GM23338 (cell line): ENCODE measurements at regions not wholly inside any gene's neighbourhood (a gene's known extent, or its start where the extent isn't known, plus 50 kb on each side); places are given as distances from the start of the nearest gene placed in this dataset.

Experiments
- ATAC-seq: fragments of 200-7000 bp; cut with Tn5 transposase; 3 replicates; pipeline ENCODE4 v1.9.1; 2020
- DNase-seq: peaks from one replicate; pipeline ENCODE4 v3.0.0-alpha.2; 2015; ENCODE audit warnings: low spot score
- H2AFZ ChIP-seq: fragments of 200-600 bp; sonication (generic); 2 replicates; pipeline ENCODE4 v1.8.0; 2016; ENCODE audit warnings: antibody characterized with exemption, mild to moderate bottlenecking, moderate library complexity
- H3F3A ChIP-seq: fragments of 200-600 bp; sonication (generic); replicated peaks from 2 replicates; pipeline ENCODE4 v1.8.0; 2017; ENCODE audit warnings: antibody characterized with exemption, mixed run types, low read depth
- H3K27ac ChIP-seq: fragments of 200-600 bp; sonication (generic); 2 replicates; pipeline ENCODE4 v1.6.1; 2016; ENCODE audit warnings: low read depth
- H3K27me3 ChIP-seq: fragments of 200-600 bp; sonication (generic); 2 replicates; pipeline ENCODE4 v1.8.0; 2016; ENCODE audit warnings: mild to moderate bottlenecking, mixed run types, moderate library complexity; ENCODE audit not compliant: insufficient read depth
- H3K36me3 ChIP-seq: fragments of 200-600 bp; sonication (generic); 2 replicates; pipeline ENCODE4 v1.8.0; 2016; ENCODE audit warnings: mild to moderate bottlenecking; ENCODE audit not compliant: insufficient read depth
- H3K4me1 ChIP-seq: fragments of 200-600 bp; sonication (generic); 2 replicates; pipeline ENCODE4 v1.8.0; 2016; ENCODE audit warnings: mild to moderate bottlenecking, moderate library complexity; ENCODE audit not compliant: insufficient read depth
- H3K4me2 ChIP-seq: fragments of 200-600 bp; sonication (generic); 2 replicates; pipeline ENCODE4 v1.7.1; 2017; ENCODE audit warnings: mixed run types
- H3K4me3 ChIP-seq: fragments of 200-600 bp; sonication (generic); 2 replicates; pipeline ENCODE4 v1.6.1; 2016; ENCODE audit warnings: mixed run types
- H3K79me2 ChIP-seq: fragments of 200-600 bp; sonication (generic); replicated peaks from 2 replicates; pipeline ENCODE4 v1.8.0; 2017; ENCODE audit warnings: mild to moderate bottlenecking; ENCODE audit not compliant: insufficient read depth
- H3K9me2 ChIP-seq: fragments of 200-600 bp; sonication (generic); 2 replicates; pipeline ENCODE4 v1.8.0; 2017; ENCODE audit not compliant: insufficient read depth
- H4K20me1 ChIP-seq: fragments of 200-600 bp; sonication (generic); replicated peaks from 2 replicates; pipeline ENCODE4 v1.8.0; 2017; ENCODE audit warnings: mild to moderate bottlenecking; ENCODE audit not compliant: insufficient read depth
- H3K27ac Mint-ChIP-seq: 2 replicates; pipeline ENCODE4 v1.8.0; 2020; ENCODE audit warnings: inconsistent platforms, mild to moderate bottlenecking, moderate library complexity, mixed read lengths
- H3K27me3 Mint-ChIP-seq: 3 replicates; pipeline ENCODE4 v1.8.0; 2022; ENCODE audit warnings: low read depth, mild to moderate bottlenecking, moderate library complexity, mixed read lengths, inconsistent platforms; ENCODE audit not compliant: insufficient read depth, poor library complexity
- H3K36me3 Mint-ChIP-seq: 3 replicates; pipeline ENCODE4 v1.8.0; 2021; ENCODE audit warnings: low read depth, mild to moderate bottlenecking, inconsistent platforms, moderate library complexity, mixed read lengths
- H3K4me1 Mint-ChIP-seq: 3 replicates; pipeline ENCODE4 v1.8.0; 2020; ENCODE audit warnings: mild to moderate bottlenecking, inconsistent platforms, mixed read lengths
- H3K4me3 Mint-ChIP-seq: 3 replicates; pipeline ENCODE4 v1.8.0; 2021; ENCODE audit warnings: moderate library complexity, mild to moderate bottlenecking, inconsistent platforms, mixed read lengths
- H3K9me3 Mint-ChIP-seq: 3 replicates; pipeline ENCODE4 v1.8.0; 2020; ENCODE audit warnings: moderate library complexity, mild to moderate bottlenecking, inconsistent platforms, mixed read lengths
- CREB1 ChIP-seq: fragments of 250-450 bp; sonication (Bioruptor Pico); IDR thresholded peaks from 2 replicates; pipeline ENCODE4 v1.5.0; 2020; ENCODE audit warnings: low read depth, mild to moderate bottlenecking, moderate library complexity
- CTCF ChIP-seq, 2 experiments: fragments of 200-600 bp in 1 of 2; sonication (generic) in 1 of 2; conservative IDR thresholded peaks; 2 replicates each; pipeline versions ENCODE4 v1.5.1 to v1.6.1; 2016 to 2017; ENCODE audit warnings: antibody characterized with exemption in 2 of 2, low read depth in 2 of 2, mild to moderate bottlenecking in 2 of 2, moderate library complexity in 1 of 2
- EZH2 ChIP-seq: fragments of 200-600 bp; sonication (generic); IDR thresholded peaks from one replicate; pipeline ENCODE4 v1.8.0; 2017; ENCODE audit warnings: antibody characterized with exemption, mild to moderate bottlenecking, low read depth; ENCODE audit not compliant: unreplicated experiment
- JUNB ChIP-seq: IDR thresholded peaks from one replicate; pipeline ENCODE4 v1.6.1; 2016; ENCODE audit warnings: antibody characterized with exemption; ENCODE audit not compliant: unreplicated experiment
- NANOG ChIP-seq: IDR thresholded peaks from 2 replicates; pipeline ENCODE4 v1.6.1; 2016; ENCODE audit warnings: antibody characterized with exemption, borderline replicate concordance
- POLR2AphosphoS5 ChIP-seq: IDR thresholded peaks from 2 replicates; pipeline ENCODE4 v1.6.1; 2016; ENCODE audit warnings: antibody characterized with exemption, low read depth
- STAT1 ChIP-seq: IDR thresholded peaks from one replicate; pipeline ENCODE4 v1.6.1; 2016; ENCODE audit warnings: antibody characterized with exemption; ENCODE audit not compliant: unreplicated experiment
- ZNF114 ChIP-seq: fragments of 250-450 bp; sonication (Bioruptor Pico); IDR thresholded peaks from 2 replicates; pipeline ENCODE4 v1.5.0; 2020; ENCODE audit warnings: mild to moderate bottlenecking, moderate library complexity
- ZNF331 ChIP-seq: fragments of 250-450 bp; sonication (Bioruptor Pico); IDR thresholded peaks from 2 replicates; pipeline ENCODE4 v1.5.0; 2020; ENCODE audit warnings: low read depth, mild to moderate bottlenecking, moderate library complexity
- TF ChIP-seq, protein P1 (sequence below): fragments of 250-450 bp; sonication (Bioruptor Pico); IDR thresholded peaks from 2 replicates; pipeline ENCODE4 v1.5.0; 2020; ENCODE audit warnings: mild to moderate bottlenecking, moderate library complexity

DNA sequence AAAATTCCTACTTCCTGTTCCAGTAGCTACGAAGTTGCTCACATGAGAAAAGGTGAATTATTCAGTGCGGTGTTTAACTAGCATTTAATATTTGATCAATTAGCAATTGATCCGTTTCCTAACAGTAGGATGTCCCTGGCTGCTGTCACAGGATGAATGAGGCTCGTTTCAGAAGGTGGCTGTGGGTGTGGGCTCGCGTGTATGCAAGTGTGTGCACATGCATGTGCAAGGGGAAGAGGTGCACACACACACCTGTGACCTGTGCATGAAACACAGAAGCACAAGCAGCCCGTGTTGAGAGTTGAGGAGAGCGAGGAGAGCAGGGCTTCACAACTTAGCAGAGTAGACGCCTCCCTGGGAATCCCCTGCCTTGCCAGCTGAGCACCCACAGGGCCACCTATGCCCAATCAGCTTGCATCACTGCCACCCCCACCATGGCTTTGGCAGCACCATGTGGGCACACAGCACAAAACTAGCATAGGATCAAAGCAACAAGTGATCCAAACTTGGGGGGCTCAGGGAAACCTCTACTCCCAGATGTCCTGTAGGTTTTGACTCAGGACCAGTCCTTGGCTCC is 107.2 kb downstream of the C5orf15 start (continued):
- TF ChIP-seq, protein P1, sequence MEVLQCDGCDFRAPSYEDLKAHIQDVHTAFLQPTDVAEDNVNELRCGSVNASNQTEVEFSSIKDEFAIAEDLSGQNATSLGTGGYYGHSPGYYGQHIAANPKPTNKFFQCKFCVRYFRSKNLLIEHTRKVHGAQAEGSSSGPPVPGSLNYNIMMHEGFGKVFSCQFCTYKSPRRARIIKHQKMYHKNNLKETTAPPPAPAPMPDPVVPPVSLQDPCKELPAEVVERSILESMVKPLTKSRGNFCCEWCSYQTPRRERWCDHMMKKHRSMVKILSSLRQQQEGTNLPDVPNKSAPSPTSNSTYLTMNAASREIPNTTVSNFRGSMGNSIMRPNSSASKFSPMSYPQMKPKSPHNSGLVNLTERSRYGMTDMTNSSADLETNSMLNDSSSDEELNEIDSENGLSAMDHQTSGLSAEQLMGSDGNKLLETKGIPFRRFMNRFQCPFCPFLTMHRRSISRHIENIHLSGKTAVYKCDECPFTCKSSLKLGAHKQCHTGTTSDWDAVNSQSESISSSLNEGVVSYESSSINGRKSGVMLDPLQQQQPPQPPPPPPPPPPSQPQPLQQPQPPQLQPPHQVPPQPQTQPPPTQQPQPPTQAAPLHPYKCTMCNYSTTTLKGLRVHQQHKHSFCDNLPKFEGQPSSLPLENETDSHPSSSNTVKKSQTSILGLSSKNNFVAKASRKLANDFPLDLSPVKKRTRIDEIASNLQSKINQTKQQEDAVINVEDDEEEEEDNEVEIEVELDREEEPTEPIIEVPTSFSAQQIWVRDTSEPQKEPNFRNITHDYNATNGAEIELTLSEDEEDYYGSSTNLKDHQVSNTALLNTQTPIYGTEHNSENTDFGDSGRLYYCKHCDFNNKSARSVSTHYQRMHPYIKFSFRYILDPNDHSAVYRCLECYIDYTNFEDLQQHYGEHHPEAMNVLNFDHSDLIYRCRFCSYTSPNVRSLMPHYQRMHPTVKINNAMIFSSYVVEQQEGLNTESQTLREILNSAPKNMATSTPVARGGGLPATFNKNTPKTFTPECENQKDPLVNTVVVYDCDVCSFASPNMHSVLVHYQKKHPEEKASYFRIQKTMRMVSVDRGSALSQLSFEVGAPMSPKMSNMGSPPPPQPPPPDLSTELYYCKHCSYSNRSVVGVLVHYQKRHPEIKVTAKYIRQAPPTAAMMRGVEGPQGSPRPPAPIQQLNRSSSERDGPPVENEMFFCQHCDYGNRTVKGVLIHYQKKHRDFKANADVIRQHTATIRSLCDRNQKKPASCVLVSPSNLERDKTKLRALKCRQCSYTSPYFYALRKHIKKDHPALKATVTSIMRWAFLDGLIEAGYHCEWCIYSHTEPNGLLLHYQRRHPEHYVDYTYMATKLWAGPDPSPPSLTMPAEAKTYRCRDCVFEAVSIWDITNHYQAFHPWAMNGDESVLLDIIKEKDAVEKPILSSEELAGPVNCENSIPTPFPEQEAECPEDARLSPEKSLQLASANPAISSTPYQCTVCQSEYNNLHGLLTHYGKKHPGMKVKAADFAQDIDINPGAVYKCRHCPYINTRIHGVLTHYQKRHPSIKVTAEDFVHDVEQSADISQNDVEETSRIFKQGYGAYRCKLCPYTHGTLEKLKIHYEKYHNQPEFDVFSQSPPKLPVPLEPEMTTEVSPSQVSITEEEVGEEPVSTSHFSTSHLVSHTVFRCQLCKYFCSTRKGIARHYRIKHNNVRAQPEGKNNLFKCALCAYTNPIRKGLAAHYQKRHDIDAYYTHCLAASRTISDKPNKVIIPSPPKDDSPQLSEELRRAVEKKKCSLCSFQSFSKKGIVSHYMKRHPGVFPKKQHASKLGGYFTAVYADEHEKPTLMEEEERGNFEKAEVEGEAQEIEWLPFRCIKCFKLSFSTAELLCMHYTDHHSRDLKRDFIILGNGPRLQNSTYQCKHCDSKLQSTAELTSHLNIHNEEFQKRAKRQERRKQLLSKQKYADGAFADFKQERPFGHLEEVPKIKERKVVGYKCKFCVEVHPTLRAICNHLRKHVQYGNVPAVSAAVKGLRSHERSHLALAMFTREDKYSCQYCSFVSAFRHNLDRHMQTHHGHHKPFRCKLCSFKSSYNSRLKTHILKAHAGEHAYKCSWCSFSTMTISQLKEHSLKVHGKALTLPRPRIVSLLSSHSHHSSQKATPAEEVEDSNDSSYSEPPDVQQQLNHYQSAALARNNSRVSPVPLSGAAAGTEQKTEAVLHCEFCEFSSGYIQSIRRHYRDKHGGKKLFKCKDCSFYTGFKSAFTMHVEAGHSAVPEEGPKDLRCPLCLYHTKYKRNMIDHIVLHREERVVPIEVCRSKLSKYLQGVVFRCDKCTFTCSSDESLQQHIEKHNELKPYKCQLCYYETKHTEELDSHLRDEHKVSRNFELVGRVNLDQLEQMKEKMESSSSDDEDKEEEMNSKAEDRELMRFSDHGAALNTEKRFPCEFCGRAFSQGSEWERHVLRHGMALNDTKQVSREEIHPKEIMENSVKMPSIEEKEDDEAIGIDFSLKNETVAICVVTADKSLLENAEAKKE (CRISPR knock-in tag) = no peak
- TF ChIP-seq JUNB (no peak), CREB1 (CRISPR knock-in tag) (no peak), ZNF114 (CRISPR knock-in tag) (no peak), CTCF (conservative IDR thresholded peaks at IDR 0.05; ENCODE audit: low read depth in 2 of 2) (no peak)

GRCh38 chr5:133859073-133859472 is 109.4 kb downstream of the C5orf15 start:
- H3K27me3 ChIP-seq = no peaks in the 10 kb centered on the region
- H3K79me2 ChIP-seq = no peaks in the 10 kb centered on the region
- H3K36me3 ChIP-seq = no peaks in the 10 kb centered on the region
- H2AFZ ChIP-seq = no peak overlapping the region
- DNase-seq = no peak
- Mint-ChIP-seq H3K4me3 (no peak overlapping the region), H3K9me3 (peaks cover 46% of the 10 kb centered on the region), H3K4me1 (no peaks in the 10 kb centered on the region; the same call in 2 of the 3 replicates), H3K27ac (no peak overlapping the region), H3K27me3 (peaks cover 8% of the 10 kb centered on the region), H3K36me3 (peaks cover 22% of the 10 kb centered on the region)
- no peak overlapping the region for H3K4me2 ChIP-seq
- ATAC-seq = no peak
- no peak for TF ChIP-seq ZNF331 (CRISPR knock-in tag)
- no peak for TF ChIP-seq CREB1 (CRISPR knock-in tag)
- TF ChIP-seq CTCF (conservative IDR thresholded peaks at IDR 0.05; ENCODE audit: low read depth in 2 of 2) = no peak
- no peak for TF ChIP-seq EZH2
- TF ChIP-seq ZNF114 (CRISPR knock-in tag) = no peak
- no peak for TF ChIP-seq POLR2AphosphoS5
- TF ChIP-seq STAT1 = no peak
- TF ChIP-seq NANOG = no peak
- no peaks in the 10 kb centered on the region for H3F3A ChIP-seq
- no peaks in the 10 kb centered on the region for H3K4me1 ChIP-seq
- H3K4me3 ChIP-seq = no peak overlapping the region
- H4K20me1 ChIP-seq = no peaks in the 10 kb centered on the region
- H3K27ac ChIP-seq = no peak overlapping the region
- H3K9me2 ChIP-seq = no peaks in the 10 kb centered on the region
